ENCODE measurements at regions not wholly inside any gene's neighbourhood (a gene's known extent, or its start where the extent isn't known, plus 50 kb on each side); places are given as distances from the start of the nearest gene placed in this dataset.

DNA sequence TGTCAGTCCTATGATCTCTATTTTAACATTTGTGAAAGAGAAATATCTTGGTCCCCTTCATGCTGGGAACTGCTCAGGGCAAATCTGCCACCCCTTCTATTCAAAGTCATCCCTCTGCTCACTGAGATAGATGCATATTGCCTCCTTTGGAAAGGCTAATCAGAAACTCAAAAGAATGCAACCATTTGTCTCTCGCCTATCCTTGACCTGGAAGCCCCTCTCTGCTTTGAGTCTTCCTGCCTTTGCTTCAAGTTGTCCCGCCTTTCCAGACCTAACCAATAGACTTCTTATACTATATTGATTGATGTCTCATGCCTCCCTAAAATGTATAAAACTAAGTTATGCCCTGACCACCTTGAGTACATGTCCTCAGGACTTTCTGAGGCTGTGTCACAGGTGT lies 97.0 kb downstream of the PSAT1 start:
- Histone ChIP-seq H3K9ac (ENCODE audit: insufficient read depth, low read length, poor library complexity, severe bottlenecking) (no peak overlapping the region), H3K79me2 (ENCODE audit: insufficient read depth, low read length) (no peaks in the 10 kb centered on the region), H3K27ac (ENCODE audit: low read depth in 1 of 2, low read length in 2 of 2) (no peak overlapping the region), H3K9me3 (replicated peaks in 1 of 2; ENCODE audit: control insufficient read depth in 1 of 2, insufficient read depth in 1 of 2, low read length in 2 of 2) (peaks cover 14 to 19% of the 10 kb centered on the region in 2 donors), H3K4me2 (replicated peaks; ENCODE audit: extremely low read depth, low read length, poor library complexity, severe bottlenecking) (no peak overlapping the region), H2AFZ (ENCODE audit: insufficient read depth, low read depth, low read length, poor library complexity, severe bottlenecking) (no peak overlapping the region), H3K27me3 (ENCODE audit: control insufficient read depth in 2 of 2, insufficient read depth in 2 of 2, low read length in 2 of 2) (no peaks in the 10 kb centered on the region), H3K36me3 (replicated peaks in 1 of 2; ENCODE audit: control insufficient read depth in 1 of 2, insufficient read depth in 2 of 2, low read length in 2 of 2) (no peaks in the 10 kb centered on the region), H3K4me3 (replicated peaks in 1 of 3; ENCODE audit: low read depth in 2 of 3, low read length in 3 of 3) (no peak overlapping the region), H4K20me1 (ENCODE audit: insufficient read depth, low read length) (no peaks in the 10 kb centered on the region), H3K4me1 (ENCODE audit: control insufficient read depth in 1 of 2, insufficient read depth in 2 of 2, low read length in 2 of 2) (no peaks in the 10 kb centered on the region)
- no peaks in the 10 kb centered on the region for H3K4me1 Mint-ChIP-seq
- DNase-seq: no peak
- no peak overlapping the region for H3K27ac Mint-ChIP-seq
- TF ChIP-seq, protein P1, sequence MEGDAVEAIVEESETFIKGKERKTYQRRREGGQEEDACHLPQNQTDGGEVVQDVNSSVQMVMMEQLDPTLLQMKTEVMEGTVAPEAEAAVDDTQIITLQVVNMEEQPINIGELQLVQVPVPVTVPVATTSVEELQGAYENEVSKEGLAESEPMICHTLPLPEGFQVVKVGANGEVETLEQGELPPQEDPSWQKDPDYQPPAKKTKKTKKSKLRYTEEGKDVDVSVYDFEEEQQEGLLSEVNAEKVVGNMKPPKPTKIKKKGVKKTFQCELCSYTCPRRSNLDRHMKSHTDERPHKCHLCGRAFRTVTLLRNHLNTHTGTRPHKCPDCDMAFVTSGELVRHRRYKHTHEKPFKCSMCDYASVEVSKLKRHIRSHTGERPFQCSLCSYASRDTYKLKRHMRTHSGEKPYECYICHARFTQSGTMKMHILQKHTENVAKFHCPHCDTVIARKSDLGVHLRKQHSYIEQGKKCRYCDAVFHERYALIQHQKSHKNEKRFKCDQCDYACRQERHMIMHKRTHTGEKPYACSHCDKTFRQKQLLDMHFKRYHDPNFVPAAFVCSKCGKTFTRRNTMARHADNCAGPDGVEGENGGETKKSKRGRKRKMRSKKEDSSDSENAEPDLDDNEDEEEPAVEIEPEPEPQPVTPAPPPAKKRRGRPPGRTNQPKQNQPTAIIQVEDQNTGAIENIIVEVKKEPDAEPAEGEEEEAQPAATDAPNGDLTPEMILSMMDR (IDR thresholded peaks at IDR 0.05): no peak
- 93% methylated on average over 2 of the region's 2 CpGs for WGBS (ENCODE audit: insufficient coverage)
- no peak overlapping the region for H3K4me3 Mint-ChIP-seq
- H3K9me3 Mint-ChIP-seq: peaks cover 4 to 26% (median 21%) of the 10 kb centered on the region in 7 donors
- H3K36me3 Mint-ChIP-seq: peaks cover 0 to 3% of the 10 kb centered on the region in 2 donors
- intact Hi-C loops (cut with micrococcal nuclease): no loop called here
- H3K27me3 Mint-ChIP-seq (ENCODE audit: low read depth in 3 of 3): peaks cover 0 to 2% (median 1%) of the 10 kb centered on the region in 3 donors

DNA sequence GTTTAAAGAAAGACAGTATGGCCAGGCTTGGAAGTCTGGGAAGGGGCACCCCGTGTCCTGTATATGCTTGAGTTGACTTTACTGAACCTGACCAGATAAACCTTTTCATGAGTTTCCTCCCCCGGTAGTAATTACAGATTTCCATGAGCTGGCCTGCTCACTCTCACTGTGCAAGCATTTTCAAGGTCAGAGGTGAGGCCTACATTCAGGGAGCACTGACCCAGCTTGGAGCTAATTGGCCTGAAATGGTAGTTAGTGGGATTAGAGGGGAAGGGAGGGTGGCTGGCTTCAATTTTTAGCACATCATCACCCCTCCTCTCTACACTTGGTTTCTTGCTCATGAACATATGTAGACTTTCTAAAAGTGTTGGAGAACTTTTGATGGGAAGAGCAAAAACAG lies 99.2 kb downstream of the PSAT1 start:
- Histone ChIP-seq H3K79me2 (ENCODE audit: insufficient read depth, low read length) (no peaks in the 10 kb centered on the region), H3K36me3 (replicated peaks in 1 of 2; ENCODE audit: control insufficient read depth in 1 of 2, insufficient read depth in 2 of 2, low read length in 2 of 2) (no peaks in the 10 kb centered on the region), H4K20me1 (ENCODE audit: insufficient read depth, low read length) (no peaks in the 10 kb centered on the region), H3K27ac (ENCODE audit: low read depth in 1 of 2, low read length in 2 of 2) (no peak overlapping the region), H3K9me3 (replicated peaks in 1 of 2; ENCODE audit: control insufficient read depth in 1 of 2, insufficient read depth in 1 of 2, low read length in 2 of 2) (peaks cover 14 to 19% of the 10 kb centered on the region in 2 donors), H3K9ac (ENCODE audit: insufficient read depth, low read length, poor library complexity, severe bottlenecking) (no peak overlapping the region), H3K27me3 (ENCODE audit: control insufficient read depth in 2 of 2, insufficient read depth in 2 of 2, low read length in 2 of 2) (no peaks in the 10 kb centered on the region), H3K4me3 (replicated peaks in 1 of 3; ENCODE audit: low read depth in 2 of 3, low read length in 3 of 3) (no peak overlapping the region), H3K4me1 (ENCODE audit: control insufficient read depth in 1 of 2, insufficient read depth in 2 of 2, low read length in 2 of 2) (no peaks in the 10 kb centered on the region), H2AFZ (ENCODE audit: insufficient read depth, low read depth, low read length, poor library complexity, severe bottlenecking) (no peak overlapping the region), H3K4me2 (replicated peaks; ENCODE audit: extremely low read depth, low read length, poor library complexity, severe bottlenecking) (no peak overlapping the region)
- DNase-seq: no peak
- WGBS (ENCODE audit: insufficient coverage): 100% methylated on average over 1 of the region's 2 CpGs
- intact Hi-C loops (cut with micrococcal nuclease): no loop called here
- TF ChIP-seq, protein P1 (IDR thresholded peaks at IDR 0.05): no peak
- Mint-ChIP-seq H3K9me3 (peaks cover 4 to 26% (median 21%) of the 10 kb centered on the region in 7 donors), H3K36me3 (peaks cover 0 to 3% of the 10 kb centered on the region in 2 donors), H3K4me3 (no peak overlapping the region), H3K27ac (no peak overlapping the region), H3K27me3 (ENCODE audit: low read depth in 3 of 3) (peaks cover 0 to 2% (median 1%) of the 10 kb centered on the region in 3 donors), H3K4me1 (no peaks in the 10 kb centered on the region)

All from CD14-positive monocyte (primary cell).